ENCODE measurements at regions not wholly inside any gene's neighbourhood (a gene's known extent, or its start where the extent isn't known, plus 50 kb on each side); places are given as distances from the start of the nearest gene placed in this dataset.

- intact Hi-C loops (cut with DNase I; ENCODE audit: low total_unique reads) (no loop called here), in situ Hi-C loops (cut with MboI; ENCODE audit: low sequenced_read_pairs in 4 of 4) (no loop called here)
- DNase-seq (no peak), ATAC-seq (no peak)
- H3K36me3 ChIP-seq, result no peaks in the 10 kb centered on the region
- no peak overlapping the region for H3K27ac ChIP-seq
- H3K27me3 ChIP-seq, result no peaks in the 10 kb centered on the region
- H3K9me3 ChIP-seq, result no peaks in the 10 kb centered on the region
- H3K4me3 ChIP-seq, result no peak overlapping the region
- H3K4me1 ChIP-seq, result no peaks in the 10 kb centered on the region
- TF ChIP-seq CTCF (IDR thresholded peaks at IDR 0.05 in 4 of 5, conservative IDR thresholded peaks at IDR 0.05 in 1 of 5) (no peak), POLR2A (IDR thresholded peaks at IDR 0.05) (no peak)
These were observed 544.3 kb downstream of the KCNT2 start for GRCh38 chr1:196063952-196064351.

- no peaks in the 10 kb centered on the region for H3K36me3 ChIP-seq
- DNase-seq (no peak), ATAC-seq (no peak)
- in situ Hi-C loops (cut with MboI; ENCODE audit: low sequenced_read_pairs in 4 of 4) (no loop called here), intact Hi-C loops (cut with DNase I; ENCODE audit: low total_unique reads) (no loop called here)
- H3K9me3 ChIP-seq, result no peaks in the 10 kb centered on the region
- no peak overlapping the region for H3K27ac ChIP-seq
- no peaks in the 10 kb centered on the region for H3K4me1 ChIP-seq
- TF ChIP-seq CTCF (IDR thresholded peaks at IDR 0.05 in 4 of 5, conservative IDR thresholded peaks at IDR 0.05 in 1 of 5) (no peak), POLR2A (IDR thresholded peaks at IDR 0.05) (no peak)
- no peaks in the 10 kb centered on the region for H3K27me3 ChIP-seq
- H3K4me3 ChIP-seq, result no peak overlapping the region
These were observed 544.9 kb downstream of the KCNT2 start for GRCh38 chr1:196063294-196063693.

GRCh38 chr1:196060539-196060938, 547.7 kb downstream of the KCNT2 start:
- Histone ChIP-seq H3K27me3 (no peaks in the 10 kb centered on the region), H3K4me1 (no peaks in the 10 kb centered on the region), H3K4me3 (no peak overlapping the region), H3K9me3 (no peaks in the 10 kb centered on the region), H3K27ac (no peak overlapping the region), H3K36me3 (no peaks in the 10 kb centered on the region)
- ATAC-seq (no peak), DNase-seq (no peak)
- in situ Hi-C loops (cut with MboI; ENCODE audit: low sequenced_read_pairs in 4 of 4), result no loop called here
- intact Hi-C loops (cut with DNase I; ENCODE audit: low total_unique reads), result no loop called here
- TF ChIP-seq CTCF (IDR thresholded peaks at IDR 0.05 in 4 of 5, conservative IDR thresholded peaks at IDR 0.05 in 1 of 5), result no peak
- no peak for TF ChIP-seq POLR2A (IDR thresholded peaks at IDR 0.05)

GRCh38 chr1:196059210-196059609, 549.0 kb downstream of the KCNT2 start:
- TF ChIP-seq POLR2A (IDR thresholded peaks at IDR 0.05) (no peak), CTCF (IDR thresholded peaks at IDR 0.05 in 4 of 5, conservative IDR thresholded peaks at IDR 0.05 in 1 of 5) (no peak)
- Histone ChIP-seq H3K27me3 (no peaks in the 10 kb centered on the region), H3K4me3 (no peak overlapping the region), H3K9me3 (no peaks in the 10 kb centered on the region), H3K27ac (no peak overlapping the region), H3K36me3 (no peaks in the 10 kb centered on the region), H3K4me1 (no peaks in the 10 kb centered on the region)
- in situ Hi-C loops (cut with MboI; ENCODE audit: low sequenced_read_pairs in 4 of 4), result no loop called here
- no peak for DNase-seq
- intact Hi-C loops (cut with DNase I; ENCODE audit: low total_unique reads), result no loop called here
- no peak for ATAC-seq

GRCh38 chr1:196056966-196057365, 551.3 kb downstream of the KCNT2 start:
- Histone ChIP-seq H3K9me3 (no peaks in the 10 kb centered on the region), H3K27me3 (no peaks in the 10 kb centered on the region), H3K36me3 (no peaks in the 10 kb centered on the region), H3K4me1 (no peaks in the 10 kb centered on the region), H3K27ac (no peak overlapping the region), H3K4me3 (no peak overlapping the region)
- DNase-seq (no peak), ATAC-seq (no peak)
- TF ChIP-seq POLR2A (IDR thresholded peaks at IDR 0.05), result no peak
- TF ChIP-seq CTCF (IDR thresholded peaks at IDR 0.05 in 4 of 5, conservative IDR thresholded peaks at IDR 0.05 in 1 of 5), result no peak
- intact Hi-C loops (cut with DNase I; ENCODE audit: low total_unique reads) (no loop called here), in situ Hi-C loops (cut with MboI; ENCODE audit: low sequenced_read_pairs in 4 of 4) (no loop called here)
